Stimulated activated CD4-positive, alpha-beta T cell treated with anti-CD3 and anti-CD28 coated beads, TNF-alpha, amount 100 ng/mL, for 24 hours (primary cell): ENCODE measurements at regions not wholly inside any gene's neighbourhood (a gene's known extent, or its start where the extent isn't known, plus 50 kb on each side); places are given as distances from the start of the nearest gene placed in this dataset.
"Not testable (repeated sequence)": the region's sequence is repeated elsewhere in the genome, so short reads cannot be mapped to it uniquely, and the experiment has no call there.

Experiments used
- DNase-seq, 3 experiments: peaks; one replicate each; pipeline ENCODE4 v3.0.0-alpha.2; 2020; ENCODE audit warnings: low read depth in 3 of 3

GRCh38 chr3:160097478-160097877 is 108.8 kb downstream of the IL12A start:
- DNase-seq: no peak

DNA sequence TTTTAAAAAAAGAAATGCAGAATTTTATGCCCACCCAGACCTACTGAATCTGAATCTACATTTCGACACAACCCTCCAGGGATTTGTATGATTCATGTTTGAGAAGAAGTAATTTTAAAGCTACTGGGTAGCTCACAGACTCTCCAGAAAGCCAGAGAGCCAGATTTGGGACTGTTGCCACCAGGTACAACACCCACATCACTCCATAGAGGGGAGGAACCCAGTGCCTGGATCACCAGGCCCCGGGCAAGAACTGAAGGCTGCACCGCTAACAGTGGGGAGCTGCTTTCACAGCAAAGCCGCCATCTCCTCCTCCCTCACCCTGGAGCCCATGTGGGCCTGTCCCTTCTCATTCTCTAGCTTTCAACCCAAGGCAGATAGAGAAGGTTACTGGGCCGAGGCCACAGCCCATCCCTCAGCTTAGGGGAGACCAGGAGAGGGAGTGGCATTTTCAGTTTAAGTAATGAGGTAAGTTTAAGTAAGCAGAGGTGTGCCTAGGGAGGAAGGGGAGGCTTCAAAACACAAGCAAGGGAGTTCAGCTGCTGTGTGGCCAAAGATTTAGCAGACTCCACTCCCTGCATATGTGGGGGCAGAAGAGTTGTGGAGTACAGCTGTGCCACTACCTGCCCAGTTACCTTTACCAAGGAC is 109.8 kb downstream of the IL12A start:
- no peak for DNase-seq

- no peak for DNase-seq
Measured at GRCh38 chr3:160098926-160099626, 110.4 kb downstream of the IL12A start.

- DNase-seq: no peak
Measured at GRCh38 chr3:160099834-160100233, 111.2 kb downstream of the IL12A start.

DNA sequence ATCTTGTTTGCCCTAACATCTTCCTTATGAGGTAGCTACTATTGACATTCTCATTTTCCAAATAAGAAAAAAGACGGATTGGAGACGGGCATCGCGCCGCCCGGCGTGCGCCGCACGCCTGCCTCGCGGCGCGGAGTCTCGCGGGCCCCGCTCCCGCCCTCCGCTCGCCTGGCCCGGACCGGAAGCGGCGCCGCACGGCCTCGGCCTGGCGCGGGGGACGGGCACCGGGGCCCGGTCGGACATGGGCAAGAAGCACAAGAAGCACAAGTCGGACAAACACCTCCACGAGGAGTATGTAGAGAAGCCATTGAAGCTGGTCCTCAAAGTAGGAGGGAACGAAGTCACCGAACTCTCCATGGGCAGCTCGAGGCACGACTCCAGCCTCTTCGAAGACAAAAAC is 112.0 kb downstream of the IL12A start:
- DNase-seq: no peak

GRCh38 chr3:160102001-160102400 is 113.4 kb downstream of the IL12A start:
- not testable (repeated sequence) for DNase-seq

DNA sequence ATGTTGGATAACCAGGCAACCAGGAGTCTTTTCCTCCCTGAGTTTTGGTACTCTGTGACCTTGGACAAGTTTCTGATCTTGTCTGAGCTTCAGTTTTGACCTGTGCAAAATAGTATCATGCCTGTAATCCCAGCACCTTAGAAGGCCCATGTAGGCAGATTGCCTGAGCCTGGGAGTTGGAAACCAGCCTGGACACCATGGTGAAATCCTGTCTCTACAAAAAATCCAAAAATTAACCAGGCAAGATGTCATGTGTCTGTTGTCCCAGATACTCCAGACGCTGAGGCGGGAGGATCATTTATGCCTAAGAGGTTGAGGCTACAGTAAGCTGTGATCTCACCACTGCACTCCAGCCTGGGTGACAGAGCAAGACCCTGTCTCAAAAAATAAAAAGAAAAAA is 114.8 kb downstream of the IL12A start:
- no peak for DNase-seq

DNA sequence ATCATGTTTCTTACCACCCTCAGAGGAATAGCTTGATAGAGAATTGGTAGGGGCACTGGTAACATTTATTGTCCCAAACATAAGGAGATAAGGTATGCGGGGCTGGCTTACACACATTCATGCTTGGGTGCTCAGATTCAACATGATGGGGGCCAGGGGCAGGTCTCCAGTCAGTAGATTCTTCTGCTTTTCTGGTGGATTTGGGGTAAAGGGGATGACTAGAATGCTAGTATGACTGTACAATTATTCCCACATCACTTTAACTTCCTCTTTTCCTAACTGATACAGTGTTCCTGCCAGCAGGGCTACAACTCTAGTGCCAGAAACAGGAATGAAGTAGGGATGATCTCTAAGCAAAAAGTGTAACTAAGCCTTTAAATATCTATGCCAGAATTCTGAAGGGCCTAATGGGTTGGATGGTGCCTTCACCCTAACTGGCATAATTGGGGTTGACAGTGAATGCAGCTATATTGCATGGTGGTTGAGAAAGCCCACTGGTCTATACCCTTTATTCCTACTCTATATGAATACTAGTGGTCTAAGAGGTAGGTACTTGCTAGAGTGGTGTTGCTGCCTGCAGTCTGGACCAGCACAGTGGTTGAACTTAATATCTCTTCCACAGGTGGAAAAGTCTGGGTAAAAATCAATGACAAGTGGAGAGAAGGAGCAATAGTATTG is 117.4 kb downstream of the IL12A start:
- no peak for DNase-seq

GRCh38 chr3:160106905-160107861 is 118.0 kb upstream of the C3orf80 start:
- DNase-seq: no peak

DNA sequence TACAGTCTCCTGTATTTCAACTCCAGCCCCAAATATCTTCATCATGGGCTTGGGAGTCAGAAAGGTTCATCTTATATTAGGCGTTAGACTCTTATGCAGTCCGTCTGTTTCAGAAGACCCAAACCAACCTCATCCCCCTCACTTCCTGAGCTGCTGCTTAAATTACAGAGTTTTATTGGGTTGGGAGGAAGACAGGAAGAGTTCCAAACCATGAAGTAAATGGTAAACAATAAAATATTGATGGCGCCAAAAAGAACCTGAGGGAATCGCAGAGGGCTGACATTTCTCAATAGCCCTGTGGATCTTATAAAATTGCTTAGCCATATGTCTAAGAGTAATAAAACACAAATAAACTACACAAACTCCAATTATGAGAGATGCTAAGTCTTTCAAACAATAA is 116.9 kb upstream of the C3orf80 start:
- no peak for DNase-seq

DNA sequence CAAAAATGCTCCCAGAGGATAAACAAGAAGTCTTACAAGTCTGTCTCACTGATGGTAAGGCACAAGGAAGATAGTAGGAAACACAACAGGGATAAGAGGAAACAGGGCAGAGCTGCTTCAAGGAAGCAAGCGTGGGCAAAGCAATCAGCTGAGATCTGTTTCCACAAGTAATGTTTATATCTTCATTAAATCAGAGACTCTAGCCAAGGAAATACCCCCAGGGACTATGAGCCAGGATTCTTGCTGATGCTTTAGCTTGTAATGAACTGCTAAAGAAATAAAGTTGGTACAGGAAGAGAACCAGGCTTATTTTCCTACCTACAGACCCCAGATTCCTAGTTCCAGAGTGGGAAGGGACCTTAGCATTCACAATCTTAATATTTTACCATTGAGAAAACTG is 112.7 kb upstream of the C3orf80 start:
- DNase-seq: no peak

DNA sequence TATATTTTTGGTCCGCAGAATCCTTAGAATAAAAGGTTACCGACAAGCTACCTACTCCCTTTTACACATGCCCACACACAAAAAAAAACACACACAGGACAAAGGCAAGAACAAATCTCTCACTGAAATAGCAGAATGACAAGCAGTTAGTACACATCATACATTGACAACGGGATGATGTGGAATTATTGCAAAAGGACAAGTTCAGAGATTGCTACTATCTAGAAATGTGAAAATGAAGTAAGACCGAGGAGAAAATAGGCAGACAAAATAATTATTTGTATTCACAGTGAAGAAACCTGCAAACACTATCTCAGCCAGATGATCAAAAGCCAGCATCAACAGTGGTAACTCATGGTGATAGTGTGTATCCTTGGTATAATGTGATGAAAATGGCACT is 112.2 kb upstream of the C3orf80 start:
- DNase-seq: no peak

- no peak for DNase-seq
Measured at GRCh38 chr3:160114355-160114995, 110.7 kb upstream of the C3orf80 start.

DNA sequence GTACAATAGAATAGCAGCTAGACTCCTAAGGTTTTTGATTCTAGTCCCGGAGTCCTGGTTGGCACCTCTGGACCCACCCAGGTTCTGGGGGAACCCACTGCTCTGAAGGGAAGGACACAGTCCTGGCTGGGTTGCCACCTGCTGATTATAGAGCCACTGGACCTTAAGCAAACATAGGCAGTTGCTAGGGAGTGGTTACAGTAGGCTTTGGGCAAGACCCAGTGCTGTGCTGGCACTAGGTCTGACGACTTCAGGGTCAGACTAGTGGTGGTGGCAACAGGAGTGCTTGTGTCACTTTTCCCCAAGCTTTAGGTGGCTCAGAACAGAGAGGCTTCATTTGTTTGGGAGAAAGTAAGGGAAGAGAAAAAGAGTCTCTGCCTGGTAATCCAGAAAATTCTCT is 109.8 kb upstream of the C3orf80 start:
- DNase-seq: no peak

- DNase-seq: no peak
Measured at GRCh38 chr3:160124224-160124623, 101.0 kb upstream of the C3orf80 start.

DNA sequence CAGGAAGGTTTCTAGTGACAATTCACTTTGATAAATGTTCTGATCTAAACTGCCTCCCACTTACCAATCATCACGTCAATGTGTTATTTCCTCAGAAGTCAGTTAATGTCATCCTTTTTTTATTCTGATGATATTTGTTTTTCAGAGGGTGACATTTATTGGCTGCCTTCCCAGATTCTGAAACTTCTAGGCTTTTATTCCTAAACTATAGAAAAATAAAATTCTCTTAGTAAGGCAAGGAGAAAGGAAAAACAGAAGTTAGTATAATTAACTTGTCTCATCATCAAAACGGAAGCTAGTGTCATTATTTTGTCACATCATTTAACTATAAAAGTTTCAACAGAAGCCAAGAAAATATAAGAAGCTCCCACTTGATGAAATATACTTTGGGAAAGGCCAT is 100.0 kb upstream of the C3orf80 start:
- DNase-seq: no peak

- DNase-seq: no peak
Measured at GRCh38 chr3:160126051-160126450, 99.2 kb upstream of the C3orf80 start.

DNA sequence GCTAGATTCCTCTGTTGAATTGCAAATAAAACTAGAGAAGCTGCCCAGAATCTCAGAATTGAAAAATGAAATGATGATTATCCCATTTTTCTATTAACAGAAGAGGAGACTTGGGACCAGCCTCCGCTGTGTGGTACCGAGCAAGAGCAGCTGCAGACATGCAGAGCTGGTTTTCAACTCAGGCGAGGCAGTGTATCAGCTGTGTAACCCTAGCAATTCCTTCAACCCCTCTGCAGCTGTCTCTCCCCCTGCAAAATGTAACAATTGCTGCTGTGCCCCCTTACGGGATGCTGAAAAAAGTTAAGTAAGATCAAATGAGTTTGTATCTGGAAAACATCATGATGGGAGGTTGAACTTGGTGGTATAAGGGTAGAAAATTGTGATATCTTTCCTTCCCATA is 98.5 kb upstream of the C3orf80 start:
- DNase-seq: no peak

DNA sequence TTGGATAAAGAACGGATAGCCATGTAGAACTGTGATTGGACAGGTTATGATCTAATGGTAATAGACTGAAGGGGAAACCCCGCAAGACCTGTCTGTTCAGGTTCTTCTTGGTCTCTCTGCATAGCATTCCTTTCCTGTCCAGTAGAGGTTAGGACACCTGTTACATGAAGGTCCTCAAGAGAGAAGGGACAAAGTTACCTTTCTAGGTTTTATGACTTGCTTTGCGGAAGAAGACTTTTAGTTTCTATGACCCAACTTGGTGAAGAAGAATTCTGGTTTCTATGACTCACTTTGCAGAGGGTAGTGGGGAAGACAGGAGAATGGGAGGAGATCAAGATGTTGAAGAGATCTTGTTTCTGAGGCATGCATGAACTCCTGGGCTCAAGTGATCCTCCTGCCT is 97.9 kb upstream of the C3orf80 start:
- DNase-seq: no peak

- DNase-seq: no peak
Measured at GRCh38 chr3:160128056-160128455, 97.2 kb upstream of the C3orf80 start.

GRCh38 chr3:160129459-160130061 is 95.7 kb upstream of the C3orf80 start:
- no peak for DNase-seq
